Endothelial cell (in vitro differentiated cells): ENCODE measurements at regions not wholly inside any gene's neighbourhood (a gene's known extent, or its start where the extent isn't known, plus 50 kb on each side); places are given as distances from the start of the nearest gene placed in this dataset.

Experiments used
- DNase-seq: peaks from one replicate; pipeline ENCODE4 v3.0.0; 2021; ENCODE audit warnings: low spot score
- H3K27ac Mint-ChIP-seq: one replicate; pipeline ENCODE4 v1.8.0; 2021; ENCODE audit warnings: mixed read lengths, inconsistent platforms; ENCODE audit not compliant: unreplicated experiment
- H3K27me3 Mint-ChIP-seq: one replicate; pipeline ENCODE4 v1.8.0; 2021; ENCODE audit warnings: mild to moderate bottlenecking, moderate library complexity, mixed read lengths, inconsistent platforms; ENCODE audit not compliant: unreplicated experiment
- H3K36me3 Mint-ChIP-seq: one replicate; pipeline ENCODE4 v1.8.0; 2021; ENCODE audit warnings: mild to moderate bottlenecking, low read depth, mixed read lengths, inconsistent platforms; ENCODE audit not compliant: unreplicated experiment
- H3K4me1 Mint-ChIP-seq: one replicate; pipeline ENCODE4 v1.8.0; 2021; ENCODE audit warnings: mild to moderate bottlenecking, mixed read lengths, inconsistent platforms; ENCODE audit not compliant: unreplicated experiment
- H3K4me3 Mint-ChIP-seq: one replicate; pipeline ENCODE4 v1.8.0; 2021; ENCODE audit warnings: mild to moderate bottlenecking, mixed read lengths, inconsistent platforms; ENCODE audit not compliant: unreplicated experiment
- H3K9me3 Mint-ChIP-seq: one replicate; pipeline ENCODE4 v1.8.0; 2021; ENCODE audit warnings: mixed read lengths, inconsistent platforms; ENCODE audit not compliant: unreplicated experiment
- TF ChIP-seq, protein P1 (sequence below): fragments of 200-600 bp; sonication (generic); IDR thresholded peaks from one replicate; pipeline ENCODE4 v1.5.0; 2021; ENCODE audit warnings: antibody characterized with exemption; ENCODE audit not compliant: unreplicated experiment

DNA sequence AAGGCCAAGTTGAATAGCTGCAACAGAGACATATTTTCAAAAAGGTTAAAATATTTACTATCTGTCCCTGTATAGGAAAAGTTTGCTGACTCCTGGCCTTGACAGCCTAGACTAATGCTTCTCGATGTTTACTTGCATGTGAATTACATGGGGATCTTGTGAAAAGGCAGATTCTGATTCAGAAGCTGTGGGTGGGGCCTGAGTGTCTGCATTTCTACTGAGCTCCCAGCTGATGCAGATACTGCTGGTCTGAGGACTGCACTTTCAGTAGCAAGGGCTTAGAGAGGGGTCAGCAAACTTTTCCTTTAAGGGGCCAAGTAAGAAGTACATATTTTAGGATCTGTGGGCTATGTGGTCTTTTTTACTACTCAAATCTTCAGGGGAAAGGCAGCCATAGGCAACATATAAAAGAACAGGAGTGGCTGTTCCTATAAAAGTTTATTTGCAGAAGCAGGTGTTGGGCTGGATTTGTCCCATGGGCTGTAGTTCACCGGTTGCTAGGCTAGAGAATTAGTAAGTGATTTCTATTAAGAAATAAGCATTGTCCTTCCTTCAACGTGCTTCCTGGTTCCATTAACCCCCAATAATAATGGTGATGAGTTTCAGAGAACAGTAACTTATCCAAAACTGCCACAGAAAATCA lies 97.2 kb upstream of the PDE5A start:
- TF ChIP-seq, protein P1, sequence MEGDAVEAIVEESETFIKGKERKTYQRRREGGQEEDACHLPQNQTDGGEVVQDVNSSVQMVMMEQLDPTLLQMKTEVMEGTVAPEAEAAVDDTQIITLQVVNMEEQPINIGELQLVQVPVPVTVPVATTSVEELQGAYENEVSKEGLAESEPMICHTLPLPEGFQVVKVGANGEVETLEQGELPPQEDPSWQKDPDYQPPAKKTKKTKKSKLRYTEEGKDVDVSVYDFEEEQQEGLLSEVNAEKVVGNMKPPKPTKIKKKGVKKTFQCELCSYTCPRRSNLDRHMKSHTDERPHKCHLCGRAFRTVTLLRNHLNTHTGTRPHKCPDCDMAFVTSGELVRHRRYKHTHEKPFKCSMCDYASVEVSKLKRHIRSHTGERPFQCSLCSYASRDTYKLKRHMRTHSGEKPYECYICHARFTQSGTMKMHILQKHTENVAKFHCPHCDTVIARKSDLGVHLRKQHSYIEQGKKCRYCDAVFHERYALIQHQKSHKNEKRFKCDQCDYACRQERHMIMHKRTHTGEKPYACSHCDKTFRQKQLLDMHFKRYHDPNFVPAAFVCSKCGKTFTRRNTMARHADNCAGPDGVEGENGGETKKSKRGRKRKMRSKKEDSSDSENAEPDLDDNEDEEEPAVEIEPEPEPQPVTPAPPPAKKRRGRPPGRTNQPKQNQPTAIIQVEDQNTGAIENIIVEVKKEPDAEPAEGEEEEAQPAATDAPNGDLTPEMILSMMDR: no peak
- no peak for DNase-seq
- Mint-ChIP-seq H3K4me3 (no peak overlapping the region), H3K4me1 (no peaks in the 10 kb centered on the region), H3K36me3 (peaks cover 4% of the 10 kb centered on the region), H3K27me3 (no peaks in the 10 kb centered on the region), H3K27ac (no peak overlapping the region), H3K9me3 (no peaks in the 10 kb centered on the region)

DNA sequence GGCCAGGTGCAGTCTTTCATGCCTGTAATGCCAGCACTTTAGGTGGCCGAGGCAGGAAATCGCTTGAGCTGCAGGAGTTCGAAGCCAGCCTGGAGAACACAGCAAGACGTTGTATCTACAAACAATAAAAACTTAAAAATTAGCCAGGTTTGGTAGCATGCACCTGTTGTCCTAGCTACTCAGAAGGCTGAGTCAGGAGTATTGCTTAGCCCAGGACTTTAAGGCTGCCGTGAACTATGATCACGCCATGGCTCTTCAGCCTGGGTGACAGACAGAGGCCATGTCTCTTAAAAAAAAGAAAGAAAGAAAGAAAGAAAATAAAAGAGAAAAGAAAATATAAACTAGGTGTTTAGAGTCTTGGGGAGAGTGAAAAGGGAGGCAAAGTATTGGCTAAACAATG lies 96.4 kb upstream of the PDE5A start:
- Mint-ChIP-seq H3K27ac (no peak overlapping the region), H3K9me3 (no peaks in the 10 kb centered on the region), H3K4me1 (no peaks in the 10 kb centered on the region), H3K4me3 (no peak overlapping the region), H3K27me3 (no peaks in the 10 kb centered on the region), H3K36me3 (peaks cover 4% of the 10 kb centered on the region)
- DNase-seq: no peak
- TF ChIP-seq, protein P1: no peak

DNA sequence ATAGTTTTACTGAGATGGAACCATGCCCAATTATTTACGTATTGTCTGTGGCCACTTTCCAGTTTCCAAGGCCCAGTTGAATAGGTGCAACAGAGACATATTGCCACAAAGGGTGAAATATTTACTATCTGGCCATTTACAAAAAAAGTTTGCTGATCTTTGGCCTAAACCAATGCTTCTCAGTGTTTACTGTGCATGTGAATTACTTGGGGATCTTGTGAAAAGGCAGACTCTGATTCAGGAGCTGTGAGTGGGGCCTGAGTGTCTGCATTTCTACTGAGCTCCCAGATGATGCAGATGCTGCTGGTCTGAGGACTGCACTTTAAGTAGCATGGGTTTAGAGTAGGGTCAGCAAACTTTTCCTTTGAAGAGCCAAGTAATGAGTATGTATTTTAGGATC lies 94.1 kb upstream of the PDE5A start:
- Mint-ChIP-seq H3K27me3 (no peaks in the 10 kb centered on the region), H3K9me3 (no peaks in the 10 kb centered on the region), H3K27ac (no peak overlapping the region), H3K4me3 (no peak overlapping the region), H3K4me1 (no peaks in the 10 kb centered on the region), H3K36me3 (peaks cover 4% of the 10 kb centered on the region)
- no peak for DNase-seq
- TF ChIP-seq, protein P1: no peak

DNA sequence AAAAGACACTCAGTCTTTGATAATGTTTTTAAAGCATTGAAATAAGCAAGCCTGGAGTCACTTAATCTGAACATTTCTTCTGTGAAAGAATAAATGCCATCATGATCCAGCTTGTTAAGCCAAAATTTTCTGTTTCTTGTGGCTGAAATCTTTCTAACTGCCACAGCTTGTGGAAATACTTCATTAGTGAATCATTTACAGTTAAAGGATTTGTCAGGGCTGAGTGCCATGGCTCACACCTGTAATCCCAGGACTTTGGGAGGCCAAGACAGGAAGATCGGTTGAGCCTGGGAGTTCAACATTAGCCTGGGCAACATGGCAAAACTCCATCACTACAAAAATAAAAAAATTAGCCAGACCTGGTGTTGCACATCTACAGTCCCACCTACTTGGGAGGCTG lies 93.3 kb upstream of the PDE5A start:
- no peak overlapping the region for H3K4me3 Mint-ChIP-seq
- H3K27ac Mint-ChIP-seq: no peak overlapping the region

More for the DNA sequence above, 93.3 kb upstream of the PDE5A start:
- H3K9me3 Mint-ChIP-seq: no peaks in the 10 kb centered on the region
- no peaks in the 10 kb centered on the region for H3K4me1 Mint-ChIP-seq
- TF ChIP-seq, protein P1: no peak
- no peak for DNase-seq
- no peaks in the 10 kb centered on the region for H3K27me3 Mint-ChIP-seq
- peaks cover 4% of the 10 kb centered on the region for H3K36me3 Mint-ChIP-seq
